CD14-positive monocyte (primary cell): ENCODE measurements at regions not wholly inside any gene's neighbourhood (a gene's known extent, or its start where the extent isn't known, plus 50 kb on each side); places are given as distances from the start of the nearest gene placed in this dataset.

ENCODE experiments used
- DNase-seq, 3 donors: peaks; one replicate each; pipeline ENCODE4 v3.0.0-alpha.2; 2011 to 2022
- H2AFZ ChIP-seq: 2 replicates; pipeline ENCODE4 v1.6.0; 2012; ENCODE audit warnings: mild to moderate bottlenecking, low read depth, low read length, inconsistent platforms; ENCODE audit not compliant: insufficient read depth, poor library complexity, severe bottlenecking
- H3K27ac ChIP-seq, 2 donors: 1 replicate in 1 of 2; 2 replicates in 1 of 2; pipeline ENCODE4 v1.5.1; 2012 to 2013; ENCODE audit warnings: low read length in 2 of 2, control low read depth in 1 of 2, inconsistent platforms in 1 of 2, low read depth in 1 of 2, mild to moderate bottlenecking in 1 of 2
- H3K27me3 ChIP-seq, 2 donors: one replicate each; pipeline versions ENCODE4 v1.6.0 to v1.6.1; 2011 to 2013; ENCODE audit warnings: low read length in 2 of 2; ENCODE audit not compliant: control insufficient read depth in 2 of 2, insufficient read depth in 2 of 2
- H3K36me3 ChIP-seq, 2 donors: replicated peaks in 1 of 2; 1 replicate in 1 of 2; 2 replicates in 1 of 2; pipeline versions ENCODE4 v1.5.1 to v1.6.1; 2012 to 2013; ENCODE audit warnings: low read length in 2 of 2, control low read depth in 1 of 2, inconsistent platforms in 1 of 2, mild to moderate bottlenecking in 1 of 2; ENCODE audit not compliant: insufficient read depth in 2 of 2, control insufficient read depth in 1 of 2
- H3K4me1 ChIP-seq, 2 donors: 1 replicate in 1 of 2; 2 replicates in 1 of 2; pipeline versions ENCODE4 v1.5.1 to v1.6.1; 2012 to 2013; ENCODE audit warnings: low read length in 2 of 2, control low read depth in 1 of 2, inconsistent platforms in 1 of 2, mild to moderate bottlenecking in 1 of 2, moderate library complexity in 1 of 2; ENCODE audit not compliant: insufficient read depth in 2 of 2, control insufficient read depth in 1 of 2
- H3K4me2 ChIP-seq: replicated peaks from 2 replicates; pipeline ENCODE3; 2012; ENCODE audit warnings: low read length, moderate library complexity, mild to moderate bottlenecking; ENCODE audit not compliant: poor library complexity, severe bottlenecking; ENCODE audit errors: extremely low read depth
- H3K4me3 ChIP-seq, 3 experiments: fragments of 200-600 bp in 1 of 3; sonication (generic) in 1 of 3; replicated peaks in 1 of 3; 1 replicate in 2 of 3; 2 replicates in 1 of 3; pipeline ENCODE4 v1.5.1; 2011 to 2013; ENCODE audit warnings: low read length in 3 of 3, mild to moderate bottlenecking in 3 of 3, control low read depth in 2 of 3, low read depth in 2 of 3, inconsistent platforms in 1 of 3, moderate library complexity in 1 of 3
- H3K79me2 ChIP-seq: 2 replicates; pipeline ENCODE4 v1.6.0; 2012; ENCODE audit warnings: mild to moderate bottlenecking, control low read depth, inconsistent platforms, low read length, moderate library complexity; ENCODE audit not compliant: insufficient read depth
- H3K9ac ChIP-seq: 2 replicates; pipeline ENCODE4 v1.6.0; 2017; ENCODE audit warnings: low read length, mild to moderate bottlenecking; ENCODE audit not compliant: insufficient read depth, poor library complexity, severe bottlenecking
- H3K9me3 ChIP-seq, 2 donors: replicated peaks in 1 of 2; 1 replicate in 1 of 2; 2 replicates in 1 of 2; pipeline versions ENCODE4 v1.5.1 to v1.6.1; 2012 to 2013; ENCODE audit warnings: low read length in 2 of 2, control low read depth in 1 of 2; ENCODE audit not compliant: control insufficient read depth in 1 of 2, insufficient read depth in 1 of 2
- H4K20me1 ChIP-seq: 2 replicates; pipeline ENCODE4 v1.6.0; 2012; ENCODE audit warnings: mild to moderate bottlenecking, low read length, control low read depth, moderate library complexity; ENCODE audit not compliant: insufficient read depth
- H3K27ac Mint-ChIP-seq, 7 donors: one replicate each; pipeline ENCODE4 v1.8.0; 2020; ENCODE audit warnings: mild to moderate bottlenecking in 7 of 7, mixed read lengths in 7 of 7, moderate library complexity in 6 of 7, inconsistent platforms in 2 of 7
- H3K27me3 Mint-ChIP-seq, 3 donors: one replicate each; pipeline ENCODE4 v1.8.0; 2021 to 2022; ENCODE audit warnings: low read depth in 3 of 3, mild to moderate bottlenecking in 3 of 3, mixed read lengths in 3 of 3, moderate library complexity in 3 of 3, inconsistent platforms in 1 of 3
- H3K36me3 Mint-ChIP-seq, 2 donors: one replicate each; pipeline ENCODE4 v1.8.0; 2020; ENCODE audit warnings: mixed read lengths in 2 of 2, inconsistent platforms in 1 of 2, mild to moderate bottlenecking in 1 of 2
- H3K4me1 Mint-ChIP-seq: one replicate; pipeline ENCODE4 v1.8.0; 2020; ENCODE audit warnings: mild to moderate bottlenecking, mixed read lengths
- H3K4me3 Mint-ChIP-seq, 2 donors: one replicate each; pipeline ENCODE4 v1.8.0; 2020; ENCODE audit warnings: mild to moderate bottlenecking in 2 of 2, mixed read lengths in 2 of 2, moderate library complexity in 1 of 2
- H3K9me3 Mint-ChIP-seq, 7 donors: one replicate each; pipeline ENCODE4 v1.8.0; 2020 to 2022; ENCODE audit warnings: mixed read lengths in 7 of 7, mild to moderate bottlenecking in 6 of 7, moderate library complexity in 6 of 7, inconsistent platforms in 2 of 7
- CTCF ChIP-seq: fragments of 200-600 bp; IDR thresholded peaks from one replicate; pipeline ENCODE4 v1.8.0; 2022; ENCODE audit warnings: antibody characterized with exemption, mild to moderate bottlenecking
- WGBS: methylation state at CpG from one replicate; pipeline ENCODE4 v1.1.5; 2013; ENCODE audit warnings: missing lambda C conversion rate; ENCODE audit not compliant: insufficient coverage; 5-methylcytosine and 5-hydroxymethylcytosine counted together
- intact Hi-C, 2 donors: fragments of 100-400 bp; cut with micrococcal nuclease; formaldehyde crosslinking; loops; one replicate each; pipeline versions ENCODE4 v1.15.0 to v1.15.1; 2023

GRCh38 chr7:38122501-38122900 lies 55.5 kb upstream of the STARD3NL start:
- H2AFZ ChIP-seq, result no peak overlapping the region
- H3K36me3 ChIP-seq, result no peaks in the 10 kb centered on the region
- H3K27me3 Mint-ChIP-seq, result peaks cover 0 to 2% (median 0%) of the 10 kb centered on the region in 3 donors
- H3K9ac ChIP-seq, result no peak overlapping the region
- H3K4me1 ChIP-seq, result peaks cover 0 to under 1% of the 10 kb centered on the region in 2 donors
- no peak overlapping the region for H3K4me3 Mint-ChIP-seq
- H3K27ac Mint-ChIP-seq, result no peak overlapping the region
- no peaks in the 10 kb centered on the region for H3K36me3 Mint-ChIP-seq
- no peak overlapping the region for H3K27ac ChIP-seq
- H3K27me3 ChIP-seq, result no peaks in the 10 kb centered on the region
- H3K79me2 ChIP-seq, result no peaks in the 10 kb centered on the region
- peaks cover 2% of the 10 kb centered on the region for H3K4me1 Mint-ChIP-seq
- H3K9me3 ChIP-seq, result no peaks in the 10 kb centered on the region
- no peak overlapping the region for H3K4me3 ChIP-seq
- no CpG with 5 or more reads among the region's 4 CpGs for WGBS
- H3K9me3 Mint-ChIP-seq, result peaks cover 0 to 13% (median 5%) of the 10 kb centered on the region in 7 donors
- H4K20me1 ChIP-seq, result no peaks in the 10 kb centered on the region
- TF ChIP-seq CTCF, result no peak
- intact Hi-C loops, result no loop called here
- H3K4me2 ChIP-seq, result no peak overlapping the region
- DNase-seq, result no peak

- H3K4me1 ChIP-seq, result peaks cover 0 to 3% of the 10 kb centered on the region in 2 donors
- no peak for DNase-seq
- WGBS, result 0% methylated on average over 1 of the region's 3 CpGs
- H3K9me3 ChIP-seq, result no peaks in the 10 kb centered on the region
- H3K9ac ChIP-seq, result no peak overlapping the region
- no peak overlapping the region for H2AFZ ChIP-seq
- no peak overlapping the region for H3K4me3 ChIP-seq
- H3K27me3 ChIP-seq, result no peaks in the 10 kb centered on the region
- H3K79me2 ChIP-seq, result no peaks in the 10 kb centered on the region
- no peak overlapping the region for H3K4me3 Mint-ChIP-seq
- intact Hi-C loops, result no loop called here
- no peak for TF ChIP-seq CTCF
- no peak overlapping the region for H3K27ac ChIP-seq
- H3K4me1 Mint-ChIP-seq, result peaks cover 8% of the 10 kb centered on the region
- no peaks in the 10 kb centered on the region for H3K36me3 Mint-ChIP-seq
- H3K27ac Mint-ChIP-seq, result no peak overlapping the region
- no peak overlapping the region for H3K4me2 ChIP-seq
- H3K9me3 Mint-ChIP-seq, result peaks cover 0 to 13% (median 5%) of the 10 kb centered on the region in 7 donors
- H3K27me3 Mint-ChIP-seq, result no peaks in the 10 kb centered on the region
- H3K36me3 ChIP-seq, result no peaks in the 10 kb centered on the region
- no peaks in the 10 kb centered on the region for H4K20me1 ChIP-seq
Measured at GRCh38 chr7:38123494-38123893, 54.6 kb upstream of the STARD3NL start.
